Choroid plexus epithelial cell (primary cell): ENCODE measurements at regions not wholly inside any gene's neighbourhood (a gene's known extent, or its start where the extent isn't known, plus 50 kb on each side); places are given as distances from the start of the nearest gene placed in this dataset.

Source experiments
- DNase-seq: peaks from one replicate; pipeline ENCODE4 v3.0.0-alpha.2; 2010; ENCODE audit warnings: low read depth
- H3K4me3 ChIP-seq: 2 replicates; pipeline ENCODE4 v1.5.1; 2011; ENCODE audit warnings: low read depth, mild to moderate bottlenecking, control low read depth, low read length, moderate library complexity
- TF ChIP-seq, protein P1 (sequence below): conservative IDR thresholded peaks from 2 replicates; pipeline ENCODE4 v1.5.1; 2011; ENCODE audit warnings: low read depth, mild to moderate bottlenecking, control low read depth, inconsistent platforms, low read length, moderate library complexity

- TF ChIP-seq, protein P1, sequence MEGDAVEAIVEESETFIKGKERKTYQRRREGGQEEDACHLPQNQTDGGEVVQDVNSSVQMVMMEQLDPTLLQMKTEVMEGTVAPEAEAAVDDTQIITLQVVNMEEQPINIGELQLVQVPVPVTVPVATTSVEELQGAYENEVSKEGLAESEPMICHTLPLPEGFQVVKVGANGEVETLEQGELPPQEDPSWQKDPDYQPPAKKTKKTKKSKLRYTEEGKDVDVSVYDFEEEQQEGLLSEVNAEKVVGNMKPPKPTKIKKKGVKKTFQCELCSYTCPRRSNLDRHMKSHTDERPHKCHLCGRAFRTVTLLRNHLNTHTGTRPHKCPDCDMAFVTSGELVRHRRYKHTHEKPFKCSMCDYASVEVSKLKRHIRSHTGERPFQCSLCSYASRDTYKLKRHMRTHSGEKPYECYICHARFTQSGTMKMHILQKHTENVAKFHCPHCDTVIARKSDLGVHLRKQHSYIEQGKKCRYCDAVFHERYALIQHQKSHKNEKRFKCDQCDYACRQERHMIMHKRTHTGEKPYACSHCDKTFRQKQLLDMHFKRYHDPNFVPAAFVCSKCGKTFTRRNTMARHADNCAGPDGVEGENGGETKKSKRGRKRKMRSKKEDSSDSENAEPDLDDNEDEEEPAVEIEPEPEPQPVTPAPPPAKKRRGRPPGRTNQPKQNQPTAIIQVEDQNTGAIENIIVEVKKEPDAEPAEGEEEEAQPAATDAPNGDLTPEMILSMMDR, result no peak
- H3K4me3 ChIP-seq, result no peak overlapping the region
- no peak for DNase-seq
Observed at GRCh38 chr4:185992585-185992984, 76.4 kb upstream of the TLR3 start.

- H3K4me3 ChIP-seq, result no peak overlapping the region
- DNase-seq, result no peak
- TF ChIP-seq, protein P1, result no peak
Observed at GRCh38 chr4:185993328-185993973, 75.5 kb upstream of the TLR3 start.

GRCh38 chr4:185994750-185995149 lies 74.2 kb upstream of the TLR3 start:
- H3K4me3 ChIP-seq, result no peak overlapping the region
- TF ChIP-seq, protein P1, result no peak
- no peak for DNase-seq

GRCh38 chr4:185995665-185996064 lies 73.3 kb upstream of the TLR3 start:
- TF ChIP-seq, protein P1, result no peak
- H3K4me3 ChIP-seq, result no peak overlapping the region
- no peak for DNase-seq

GRCh38 chr4:185997296-185997695 lies 71.7 kb upstream of the TLR3 start:
- no peak for DNase-seq
- TF ChIP-seq, protein P1, result no peak
- H3K4me3 ChIP-seq, result no peak overlapping the region

- DNase-seq, result peak; percentile 47
- TF ChIP-seq, protein P1, result no peak
- no peak overlapping the region for H3K4me3 ChIP-seq
Observed at GRCh38 chr4:185998791-185999190, 70.2 kb upstream of the TLR3 start.

- no peak overlapping the region for H3K4me3 ChIP-seq
- TF ChIP-seq, protein P1, result no peak
- peak; percentile 28 for DNase-seq
Observed at GRCh38 chr4:185999207-185999606, 69.7 kb upstream of the TLR3 start.
